Brain pericyte (primary cell): ENCODE measurements at regions not wholly inside any gene's neighbourhood (a gene's known extent, or its start where the extent isn't known, plus 50 kb on each side); places are given as distances from the start of the nearest gene placed in this dataset.
"Not testable (repeated sequence)": the region's sequence is repeated elsewhere in the genome, so short reads cannot be mapped to it uniquely, and the experiment has no call there.

ENCODE experiments used
- DNase-seq: peaks from one replicate; pipeline ENCODE4 v3.0.0-alpha.2; 2012; ENCODE audit warnings: low read depth, low spot score

DNA sequence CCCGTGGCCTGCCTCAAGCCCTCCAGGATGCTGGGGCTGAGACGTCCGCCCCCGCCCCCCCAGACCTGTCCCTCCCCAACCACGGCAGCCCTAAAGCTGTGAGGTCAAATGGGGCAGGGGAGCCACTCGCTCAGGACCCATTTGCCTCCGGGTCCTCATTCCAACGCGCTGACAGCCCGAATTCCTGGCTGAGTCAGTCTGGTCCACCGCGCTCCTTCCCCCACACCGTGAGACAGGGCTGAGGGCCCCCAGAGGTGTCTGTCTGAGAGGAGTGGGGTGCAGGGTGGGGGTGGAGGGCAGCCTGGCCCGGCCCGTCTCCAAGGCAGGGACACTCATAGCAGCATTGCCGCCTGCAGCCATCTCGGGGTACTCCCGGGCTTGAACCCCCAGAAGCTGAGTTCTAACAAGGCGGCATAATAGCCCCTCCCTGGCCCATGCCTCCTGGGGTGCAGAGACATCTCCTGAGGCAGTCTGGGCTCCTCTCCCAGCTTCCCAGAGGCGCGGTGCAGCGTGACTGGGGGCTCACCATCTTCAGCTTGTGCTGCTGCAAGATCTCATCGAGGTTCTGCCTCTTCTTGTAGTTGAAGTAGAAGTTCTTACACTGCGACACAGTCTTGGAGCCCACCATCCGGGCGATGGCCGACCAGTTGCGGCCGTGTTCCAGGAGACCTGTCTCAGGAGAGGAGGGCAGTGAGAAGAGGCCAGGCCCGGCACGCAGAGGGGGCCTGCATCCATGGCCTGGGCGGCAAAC, 90.5 kb downstream of the RFLNA start:
- DNase-seq: no peak

- no peak for DNase-seq
Measured at GRCh38 chr12:124384299-124384894, 89.5 kb downstream of the RFLNA start.

- DNase-seq: no peak
Measured at GRCh38 chr12:124383028-124383427, 88.1 kb downstream of the RFLNA start.

- DNase-seq: no peak
Measured at GRCh38 chr12:124381456-124382296, 86.8 kb downstream of the RFLNA start.

DNA sequence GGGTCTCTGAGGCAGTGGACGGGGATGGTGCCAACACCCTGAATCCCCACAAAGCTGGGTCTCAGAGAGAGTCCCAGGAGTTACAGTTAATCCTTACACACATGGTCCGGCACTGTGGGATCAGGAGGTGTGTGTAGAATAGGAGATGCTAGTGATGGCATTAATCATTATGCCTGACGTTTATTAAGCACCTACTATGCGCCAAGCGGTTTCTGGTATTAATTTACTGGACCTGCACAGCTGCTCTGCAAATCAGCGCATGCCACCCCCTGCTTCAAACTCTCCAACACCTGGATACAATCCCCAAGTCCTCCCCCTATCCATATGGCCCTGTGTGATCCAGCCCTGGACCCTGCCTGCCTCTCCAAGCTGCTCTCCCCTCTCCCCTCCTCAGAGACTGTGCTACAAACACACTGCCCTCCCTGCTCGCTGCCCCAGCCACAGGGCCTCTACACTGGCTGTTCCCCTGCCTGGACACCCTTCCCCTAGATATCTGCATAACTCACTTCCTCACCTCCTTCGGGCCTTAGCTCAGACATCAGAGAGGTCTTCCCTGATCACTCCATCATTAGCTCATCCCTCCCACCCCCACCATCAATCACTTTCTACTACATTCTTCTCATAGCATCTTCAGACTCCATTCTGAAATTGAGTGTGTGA, 86.0 kb downstream of the RFLNA start:
- no peak for DNase-seq

- DNase-seq: no peak
Measured at GRCh38 chr12:124379938-124380754, 85.3 kb downstream of the RFLNA start.

GRCh38 chr12:124379379-124379937, 84.6 kb downstream of the RFLNA start:
- DNase-seq: no peak

DNA sequence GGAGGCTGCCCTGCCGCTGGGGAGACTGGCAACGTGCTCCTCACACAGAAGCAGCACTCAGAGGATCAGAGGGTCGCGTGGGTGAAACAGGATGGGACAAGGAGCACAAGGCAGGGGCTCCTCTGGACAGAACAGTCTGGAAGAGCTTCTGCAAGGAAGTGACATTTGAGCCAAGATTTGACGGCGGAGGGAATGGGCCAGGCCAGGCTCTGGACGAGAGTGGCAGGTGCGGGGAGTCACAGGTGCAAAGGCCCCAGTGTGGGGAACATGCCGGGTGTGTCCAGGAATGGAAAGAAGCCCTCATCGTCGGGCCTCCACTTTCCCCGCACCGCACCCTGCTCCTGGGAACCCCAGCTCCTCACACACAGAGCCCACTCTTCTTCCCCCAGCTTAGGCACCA, 84.0 kb downstream of the RFLNA start:
- DNase-seq: no peak

DNA sequence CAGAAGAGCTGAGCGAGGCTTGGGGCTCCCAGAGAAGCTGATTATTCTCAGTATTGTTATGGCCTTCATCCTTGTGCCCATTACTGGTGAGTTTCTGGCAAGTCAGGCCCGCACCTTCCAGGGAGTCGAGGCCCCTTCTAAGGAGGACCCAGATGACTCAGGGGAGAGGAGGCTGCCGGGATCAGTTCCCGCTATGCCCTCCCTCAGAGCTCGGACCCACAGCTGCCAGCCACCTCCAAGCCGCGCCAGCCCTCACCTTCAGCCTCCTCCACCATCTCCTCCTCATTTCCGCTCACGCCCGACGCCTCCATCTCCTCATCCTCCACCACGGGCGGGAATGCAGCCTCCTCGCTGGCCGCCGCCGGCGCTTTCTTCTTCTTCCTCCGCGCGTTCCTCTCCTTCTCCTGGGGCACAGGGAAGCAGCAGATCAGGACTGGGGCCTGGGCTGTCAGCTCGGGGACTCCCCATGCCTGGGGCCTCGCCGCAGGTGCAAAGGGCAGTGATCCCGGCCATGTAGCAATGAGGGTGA, 83.2 kb downstream of the RFLNA start:
- no peak for DNase-seq

DNA sequence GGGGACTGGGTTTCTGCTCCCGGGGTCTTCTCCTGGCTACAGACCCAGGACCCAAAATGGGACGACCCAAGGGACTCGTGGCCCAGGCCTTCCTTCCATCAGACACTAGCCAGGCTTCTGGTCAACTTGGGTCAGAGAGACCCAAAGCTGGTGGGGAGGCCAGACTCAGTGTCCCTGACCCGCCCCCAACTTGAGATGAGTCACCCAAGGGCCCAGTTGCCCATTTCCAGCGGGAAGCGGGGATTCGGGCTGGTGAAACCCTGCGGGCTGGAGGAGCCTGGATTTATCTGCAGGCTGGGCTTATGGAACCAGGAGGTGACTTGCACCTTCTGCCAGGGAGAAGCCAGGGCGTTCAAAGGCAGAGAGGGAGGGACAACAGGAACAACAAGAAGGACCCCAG, 81.5 kb downstream of the RFLNA start:
- no peak for DNase-seq

GRCh38 chr12:124375789-124376175, 80.9 kb downstream of the RFLNA start:
- DNase-seq: no peak

GRCh38 chr12:124375141-124375788, 80.4 kb downstream of the RFLNA start:
- no peak for DNase-seq

- DNase-seq: no peak
Measured at GRCh38 chr12:124374567-124374966, 79.7 kb downstream of the RFLNA start.

GRCh38 chr12:124374147-124374546, 79.3 kb downstream of the RFLNA start:
- DNase-seq: no peak

GRCh38 chr12:124373701-124374100, 78.8 kb downstream of the RFLNA start:
- not testable (repeated sequence) for DNase-seq

GRCh38 chr12:124372831-124373230, 77.9 kb downstream of the RFLNA start:
- DNase-seq: no peak

DNA sequence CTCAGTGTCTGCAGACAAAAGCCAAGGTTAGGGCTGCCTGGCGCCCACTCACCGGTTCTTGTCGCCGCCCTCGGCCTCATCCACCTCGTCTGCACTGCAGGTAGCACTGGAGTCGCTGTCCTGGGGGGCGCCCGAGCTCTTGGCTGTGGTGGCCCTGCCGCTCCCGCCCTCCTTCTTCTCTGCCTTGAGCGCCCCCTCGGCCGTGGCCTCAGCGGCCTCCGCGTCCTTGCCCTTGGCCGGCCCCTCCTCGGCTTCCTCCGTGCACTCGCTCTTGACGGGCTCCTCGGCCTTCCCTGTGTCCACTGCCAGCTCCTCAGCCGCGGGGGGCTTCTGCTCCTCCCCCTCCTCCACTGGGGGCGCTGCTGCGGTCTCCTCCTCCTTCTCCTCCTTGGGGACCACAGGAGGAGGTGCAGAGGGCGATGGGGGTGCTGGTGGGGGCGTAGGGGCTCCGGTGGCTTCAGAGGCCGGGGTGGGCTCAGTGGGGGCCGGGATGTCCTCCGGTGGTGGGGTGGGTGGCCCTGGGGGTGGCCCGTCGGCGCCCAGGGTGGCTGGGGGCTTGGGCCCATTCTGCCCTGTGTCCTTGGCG, 77.2 kb downstream of the RFLNA start:
- DNase-seq: no peak

- no peak for DNase-seq
Measured at GRCh38 chr12:124371366-124371765, 76.5 kb downstream of the RFLNA start.

GRCh38 chr12:124370851-124371250, 76.0 kb downstream of the RFLNA start:
- DNase-seq: no peak

DNA sequence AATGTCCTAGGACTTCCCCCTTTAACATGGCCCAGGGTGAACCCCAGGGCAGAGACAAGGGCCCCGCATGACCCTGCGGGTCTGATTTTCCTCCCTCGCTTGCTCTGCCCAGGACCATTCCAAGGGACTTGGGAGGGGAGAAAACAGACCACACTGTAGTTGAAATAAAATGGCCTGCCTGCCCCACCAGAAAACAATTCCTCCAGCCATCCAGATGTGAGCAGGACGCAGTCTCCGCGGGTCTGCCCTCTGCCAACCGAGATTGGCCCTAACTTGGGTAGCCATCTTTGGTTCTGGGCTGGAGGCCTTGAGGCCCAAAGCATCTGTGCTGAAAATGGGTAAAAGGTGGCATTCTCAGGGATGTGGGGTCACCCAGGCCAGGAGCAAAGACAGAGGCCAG, 75.5 kb downstream of the RFLNA start:
- DNase-seq: no peak
